DND-41 (cell line): ENCODE measurements at regions not wholly inside any gene's neighbourhood (a gene's known extent, or its start where the extent isn't known, plus 50 kb on each side); places are given as distances from the start of the nearest gene placed in this dataset.

Experiments used
- ATAC-seq: fragments of 200-7000 bp; cut with Tn5 transposase; 3 replicates; pipeline ENCODE4 v1.9.1; 2021; ENCODE audit warnings: low read depth; ENCODE audit not compliant: insufficient read depth
- DNase-seq: peaks from one replicate; pipeline ENCODE4 v3.0.0-alpha.2; 2020
- H2AFZ ChIP-seq: 2 replicates; pipeline ENCODE4 v1.6.0; 2012; ENCODE audit warnings: low read depth, low read length
- H3K27ac ChIP-seq: 2 replicates; pipeline ENCODE4 v1.5.1; 2012; ENCODE audit warnings: low read length, inconsistent platforms
- H3K27me3 ChIP-seq: fragments of 200-600 bp; sonication (generic); 2 replicates; pipeline ENCODE4 v1.6.0; 2012; ENCODE audit warnings: low read length, mild to moderate bottlenecking, inconsistent platforms; ENCODE audit not compliant: insufficient read depth, poor library complexity
- H3K36me3 ChIP-seq: 2 replicates; pipeline ENCODE4 v1.5.1; 2012; ENCODE audit warnings: low read length, inconsistent platforms; ENCODE audit not compliant: insufficient read depth
- H3K4me1 ChIP-seq: 2 replicates; pipeline ENCODE4 v1.5.1; 2012; ENCODE audit warnings: mild to moderate bottlenecking, low read length; ENCODE audit not compliant: insufficient read depth
- H3K4me2 ChIP-seq: 2 replicates; pipeline ENCODE4 v1.6.0; 2012; ENCODE audit warnings: mild to moderate bottlenecking, moderate library complexity, low read length, inconsistent platforms; ENCODE audit not compliant: insufficient read depth
- H3K4me3 ChIP-seq, 2 experiments: fragments of 200-600 bp in 1 of 2; shearing (Covaris generic) in 1 of 2; 2 replicates each; pipeline ENCODE4 v1.5.1; 2012 to 2016; ENCODE audit warnings: inconsistent platforms in 2 of 2, low read length in 2 of 2, mild to moderate bottlenecking in 2 of 2, low read depth in 1 of 2, moderate library complexity in 1 of 2
- H3K79me2 ChIP-seq: 2 replicates; pipeline ENCODE4 v1.6.0; 2012; ENCODE audit warnings: low read length, inconsistent platforms; ENCODE audit not compliant: insufficient read depth
- H3K9ac ChIP-seq: 2 replicates; pipeline ENCODE4 v1.6.0; 2012; ENCODE audit warnings: low read depth, mild to moderate bottlenecking, inconsistent platforms, low read length, moderate library complexity
- H3K9me3 ChIP-seq: 2 replicates; pipeline ENCODE4 v1.5.1; 2012; ENCODE audit warnings: low read length, moderate library complexity, mild to moderate bottlenecking, inconsistent platforms; ENCODE audit not compliant: insufficient read depth, severe bottlenecking
- H4K20me1 ChIP-seq: 2 replicates; pipeline ENCODE4 v1.6.0; 2012; ENCODE audit warnings: low read length; ENCODE audit not compliant: insufficient read depth
- CTCF ChIP-seq: IDR thresholded peaks from 2 replicates; pipeline ENCODE4 v1.5.1; 2012; ENCODE audit warnings: borderline replicate concordance, low read length, moderate library complexity, mild to moderate bottlenecking; ENCODE audit not compliant: poor library complexity, severe bottlenecking; ENCODE audit errors: extremely low read depth
- EZH2 ChIP-seq: IDR thresholded peaks from 3 replicates; pipeline ENCODE4 v1.6.1; 2012; ENCODE audit warnings: borderline replicate concordance, low read depth, mild to moderate bottlenecking, moderate library complexity, low read length, inconsistent platforms; ENCODE audit not compliant: severe bottlenecking

GRCh38 chr3:88324788-88325187, 175.0 kb downstream of the C3orf38 start:
- Histone ChIP-seq H3K4me1 (no peaks in the 10 kb centered on the region), H3K4me3 (no peak overlapping the region), H3K79me2 (no peaks in the 10 kb centered on the region), H3K27ac (no peak overlapping the region), H3K4me2 (no peak overlapping the region), H3K9me3 (no peaks in the 10 kb centered on the region), H3K36me3 (no peaks in the 10 kb centered on the region), H3K27me3 (no peaks in the 10 kb centered on the region), H4K20me1 (no peaks in the 10 kb centered on the region), H2AFZ (no peak overlapping the region), H3K9ac (no peak overlapping the region)
- ATAC-seq (no peak), DNase-seq (no peak)
- TF ChIP-seq CTCF (no peak), EZH2 (no peak)

DNA sequence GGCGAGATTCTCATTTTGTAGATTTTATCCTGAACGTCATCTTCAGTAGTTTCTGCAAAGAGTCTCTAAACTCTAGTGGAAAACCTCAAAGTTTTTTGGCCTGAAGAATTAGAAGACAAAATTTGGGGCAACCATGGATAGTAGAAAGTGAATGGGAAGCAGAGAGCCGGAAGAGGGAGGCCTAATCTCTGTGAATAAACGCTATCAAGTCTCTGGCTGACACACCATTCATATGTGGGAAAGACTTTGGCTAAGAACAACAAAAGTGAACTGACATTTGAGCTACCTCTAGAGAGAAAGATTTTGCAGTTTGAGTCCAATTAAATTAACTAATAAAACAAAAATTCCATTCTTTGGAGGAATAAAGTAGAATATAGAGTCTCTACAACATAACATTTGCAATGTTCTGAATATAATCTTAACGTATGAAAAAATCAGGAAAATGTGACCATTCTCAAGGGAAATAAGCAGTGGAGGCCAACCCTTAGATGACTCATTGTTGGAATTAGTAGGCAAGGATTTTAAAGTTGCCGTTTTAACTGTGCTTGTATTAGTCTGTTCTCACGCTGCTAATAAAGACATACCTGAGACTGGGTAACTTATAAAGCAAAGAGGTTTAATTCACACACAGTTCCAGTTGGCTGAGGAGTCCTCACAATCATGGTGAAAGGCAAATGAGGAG, 184.6 kb downstream of the C3orf38 start:
- Histone ChIP-seq H3K9ac (no peak overlapping the region), H3K79me2 (no peaks in the 10 kb centered on the region), H3K9me3 (no peaks in the 10 kb centered on the region), H3K27me3 (no peaks in the 10 kb centered on the region), H3K4me1 (no peaks in the 10 kb centered on the region), H3K27ac (no peak overlapping the region), H2AFZ (no peak overlapping the region), H3K4me2 (no peak overlapping the region), H3K36me3 (no peaks in the 10 kb centered on the region), H3K4me3 (no peak overlapping the region), H4K20me1 (no peaks in the 10 kb centered on the region)
- no peak for ATAC-seq
- DNase-seq, result no peak
- TF ChIP-seq EZH2, result no peak
- no peak for TF ChIP-seq CTCF

- Histone ChIP-seq H3K79me2 (no peaks in the 10 kb centered on the region), H3K27ac (no peak overlapping the region), H3K4me2 (no peak overlapping the region), H3K9me3 (no peaks in the 10 kb centered on the region), H3K27me3 (no peaks in the 10 kb centered on the region), H3K36me3 (no peaks in the 10 kb centered on the region), H4K20me1 (no peaks in the 10 kb centered on the region), H3K4me1 (no peaks in the 10 kb centered on the region), H3K9ac (no peak overlapping the region), H2AFZ (no peak overlapping the region), H3K4me3 (no peak overlapping the region)
- no peak for TF ChIP-seq EZH2
- no peak for TF ChIP-seq CTCF
- ATAC-seq, result no peak
- no peak for DNase-seq
Measured at GRCh38 chr3:88336894-88337293, 187.1 kb downstream of the C3orf38 start.
